ENCODE measurements at regions not wholly inside any gene's neighbourhood (a gene's known extent, or its start where the extent isn't known, plus 50 kb on each side); places are given as distances from the start of the nearest gene placed in this dataset.
"Not testable (repeated sequence)": the region's sequence is repeated elsewhere in the genome, so short reads cannot be mapped to it uniquely, and the experiment has no call there.

DNA sequence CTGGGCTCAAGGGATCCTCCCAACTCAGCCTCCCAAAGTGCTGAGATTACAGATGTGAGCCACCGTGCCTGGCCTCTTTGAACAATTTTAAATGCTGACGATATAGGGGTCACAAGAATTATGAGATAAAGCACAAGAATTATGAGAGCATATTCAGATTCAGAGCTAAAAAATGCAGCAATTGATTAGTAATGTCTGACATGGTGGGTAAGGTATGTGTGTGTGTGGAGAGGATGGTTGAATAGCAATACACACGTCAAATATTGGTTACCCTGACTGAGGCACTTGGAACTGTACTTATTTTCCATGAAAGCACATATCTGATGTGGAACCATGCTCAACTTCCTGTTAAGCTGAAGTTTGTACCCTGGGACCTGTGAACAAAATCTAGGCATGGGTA lies 115.6 kb downstream of the EOMES start:
- H3K36me3 ChIP-seq (ENCODE audit: insufficient read depth) = no peaks in the 10 kb centered on the region
- H3K27ac ChIP-seq = no peak overlapping the region
- no peaks in the 10 kb centered on the region for H3K27me3 ChIP-seq (ENCODE audit: insufficient read depth, low read depth)
- H4K20me1 ChIP-seq (ENCODE audit: insufficient read depth) = no peaks in the 10 kb centered on the region
- H3K4me2 ChIP-seq = no peak overlapping the region
- no peak overlapping the region for H3K9ac ChIP-seq
- H3K4me1 ChIP-seq (ENCODE audit: low read depth, poor library complexity, severe bottlenecking) = no peaks in the 10 kb centered on the region
- H3K79me2 ChIP-seq (ENCODE audit: insufficient read depth, low read depth) = no peaks in the 10 kb centered on the region
- H3K4me3 ChIP-seq (IDR thresholded peaks at IDR 0.05; ENCODE audit: insufficient read depth, low read depth, low read length) = no peak overlapping the region
- no peak overlapping the region for H2AFZ ChIP-seq (ENCODE audit: low read depth)
- TF ChIP-seq, protein P1, sequence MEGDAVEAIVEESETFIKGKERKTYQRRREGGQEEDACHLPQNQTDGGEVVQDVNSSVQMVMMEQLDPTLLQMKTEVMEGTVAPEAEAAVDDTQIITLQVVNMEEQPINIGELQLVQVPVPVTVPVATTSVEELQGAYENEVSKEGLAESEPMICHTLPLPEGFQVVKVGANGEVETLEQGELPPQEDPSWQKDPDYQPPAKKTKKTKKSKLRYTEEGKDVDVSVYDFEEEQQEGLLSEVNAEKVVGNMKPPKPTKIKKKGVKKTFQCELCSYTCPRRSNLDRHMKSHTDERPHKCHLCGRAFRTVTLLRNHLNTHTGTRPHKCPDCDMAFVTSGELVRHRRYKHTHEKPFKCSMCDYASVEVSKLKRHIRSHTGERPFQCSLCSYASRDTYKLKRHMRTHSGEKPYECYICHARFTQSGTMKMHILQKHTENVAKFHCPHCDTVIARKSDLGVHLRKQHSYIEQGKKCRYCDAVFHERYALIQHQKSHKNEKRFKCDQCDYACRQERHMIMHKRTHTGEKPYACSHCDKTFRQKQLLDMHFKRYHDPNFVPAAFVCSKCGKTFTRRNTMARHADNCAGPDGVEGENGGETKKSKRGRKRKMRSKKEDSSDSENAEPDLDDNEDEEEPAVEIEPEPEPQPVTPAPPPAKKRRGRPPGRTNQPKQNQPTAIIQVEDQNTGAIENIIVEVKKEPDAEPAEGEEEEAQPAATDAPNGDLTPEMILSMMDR (conservative IDR thresholded peaks at IDR 0.05; ENCODE audit: low read depth, low read length) = no peak

DNA sequence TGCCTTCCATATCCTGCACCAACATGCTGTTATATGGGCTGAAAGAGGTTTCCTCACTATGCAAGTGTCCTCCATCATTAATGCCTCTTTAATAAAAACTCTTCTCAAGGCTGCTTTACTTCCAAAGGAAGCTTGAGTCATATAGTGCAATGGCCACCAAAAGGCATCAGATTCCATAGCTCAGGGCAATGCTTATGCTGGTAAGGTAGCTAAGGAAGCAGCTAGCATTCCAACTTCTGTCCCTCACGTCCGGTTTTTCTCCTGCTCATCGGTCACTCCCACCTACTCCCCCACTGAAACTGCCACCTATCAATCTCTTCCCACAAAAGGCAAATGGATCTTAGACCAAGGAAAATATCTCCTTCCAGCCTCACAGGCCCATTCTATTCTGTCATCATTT lies 117.1 kb upstream of the SLC4A7 start:
- H3K9ac ChIP-seq; H3K4me2 ChIP-seq; H3K4me1 ChIP-seq (ENCODE audit: low read depth, poor library complexity, severe bottlenecking); H3K36me3 ChIP-seq (ENCODE audit: insufficient read depth); H4K20me1 ChIP-seq (ENCODE audit: insufficient read depth); H3K27ac ChIP-seq; H2AFZ ChIP-seq (ENCODE audit: low read depth); H3K27me3 ChIP-seq (ENCODE audit: insufficient read depth, low read depth); H3K79me2 ChIP-seq (ENCODE audit: insufficient read depth, low read depth); H3K4me3 ChIP-seq (IDR thresholded peaks at IDR 0.05; ENCODE audit: insufficient read depth, low read depth, low read length): not testable (repeated sequence)

DNA sequence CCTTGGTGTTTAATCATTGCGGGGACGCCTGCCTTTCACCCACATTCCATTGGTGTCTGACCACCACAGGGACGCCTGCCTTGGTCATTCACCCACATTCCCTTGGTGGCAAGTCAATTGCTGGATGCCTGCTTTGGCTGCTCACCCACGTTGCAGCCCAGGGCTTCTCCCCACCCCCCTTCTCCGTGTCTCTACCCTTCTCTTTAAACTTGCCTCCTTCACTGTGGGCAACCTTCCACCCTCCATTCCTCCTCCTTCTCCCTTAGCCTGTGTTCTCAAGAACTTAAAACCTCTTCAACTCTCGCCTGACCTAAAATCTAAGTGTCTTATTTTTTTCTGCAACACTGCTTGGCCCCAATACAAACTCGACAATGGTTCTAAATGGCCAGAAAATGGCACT lies 115.6 kb upstream of the SLC4A7 start:
- not testable (repeated sequence) for H3K9ac ChIP-seq; H4K20me1 ChIP-seq (ENCODE audit: insufficient read depth); H3K27me3 ChIP-seq (ENCODE audit: insufficient read depth, low read depth); H3K4me3 ChIP-seq (IDR thresholded peaks at IDR 0.05; ENCODE audit: insufficient read depth, low read depth, low read length); H2AFZ ChIP-seq (ENCODE audit: low read depth); H3K4me1 ChIP-seq (ENCODE audit: low read depth, poor library complexity, severe bottlenecking); H3K27ac ChIP-seq; H3K79me2 ChIP-seq (ENCODE audit: insufficient read depth, low read depth); H3K4me2 ChIP-seq; H3K36me3 ChIP-seq (ENCODE audit: insufficient read depth)

DNA sequence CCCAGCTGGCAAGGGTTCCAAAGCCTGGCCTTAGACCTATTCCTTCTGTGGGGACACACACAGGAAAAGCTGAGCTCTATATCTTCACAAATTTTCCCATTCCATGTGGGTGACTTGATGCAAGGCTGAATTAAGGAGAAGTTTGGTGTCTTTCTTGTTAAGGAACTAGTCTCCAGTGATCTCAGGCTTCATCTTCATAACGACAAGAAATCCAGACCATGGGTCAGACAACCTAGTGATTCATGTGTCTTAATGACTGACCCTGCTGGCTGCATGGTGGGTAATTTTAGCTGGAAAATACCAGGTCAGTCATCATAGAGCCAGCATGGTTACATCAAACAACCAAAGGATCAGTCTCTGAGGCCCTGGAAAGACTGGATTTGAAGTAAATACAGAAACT lies 112.7 kb upstream of the SLC4A7 start:
- Histone ChIP-seq H4K20me1 (ENCODE audit: insufficient read depth) (no peaks in the 10 kb centered on the region), H3K36me3 (ENCODE audit: insufficient read depth) (no peaks in the 10 kb centered on the region), H3K27ac (no peak overlapping the region), H3K9ac (no peak overlapping the region), H3K4me2 (no peak overlapping the region), H3K4me1 (ENCODE audit: low read depth, poor library complexity, severe bottlenecking) (no peaks in the 10 kb centered on the region), H3K79me2 (ENCODE audit: insufficient read depth, low read depth) (no peaks in the 10 kb centered on the region), H2AFZ (ENCODE audit: low read depth) (no peak overlapping the region), H3K27me3 (ENCODE audit: insufficient read depth, low read depth) (no peaks in the 10 kb centered on the region), H3K4me3 (IDR thresholded peaks at IDR 0.05; ENCODE audit: insufficient read depth, low read depth, low read length) (no peak overlapping the region)
- TF ChIP-seq, protein P1 (conservative IDR thresholded peaks at IDR 0.05; ENCODE audit: low read depth, low read length) = no peak

DNA sequence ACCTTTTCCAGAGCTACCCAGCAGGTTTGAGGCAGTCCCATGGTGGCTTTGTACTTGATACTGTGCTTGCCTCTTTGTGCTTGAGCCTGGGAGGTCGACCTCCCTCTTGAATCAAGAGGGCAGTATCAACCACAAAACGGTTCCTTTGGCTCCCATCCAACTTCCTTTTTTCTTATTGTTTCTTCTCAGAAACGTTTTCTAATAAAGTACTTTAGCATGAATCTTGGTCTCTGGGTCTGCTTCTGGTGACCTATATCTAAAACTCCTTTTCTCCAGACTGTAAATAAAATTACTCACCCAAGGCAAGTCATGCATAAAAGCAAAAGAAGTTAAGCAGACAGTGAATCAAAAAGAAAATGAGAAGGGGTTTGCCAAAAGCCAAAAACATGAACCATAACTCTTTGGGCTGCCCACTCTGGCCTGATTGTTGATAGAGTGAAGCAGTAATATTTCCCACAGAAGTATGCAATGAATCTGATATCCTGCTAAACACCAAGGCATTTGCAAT lies 112.2 kb upstream of the SLC4A7 start:
- Histone ChIP-seq H3K9ac (no peak overlapping the region), H3K36me3 (ENCODE audit: insufficient read depth) (no peaks in the 10 kb centered on the region), H3K4me2 (no peak overlapping the region), H3K4me3 (IDR thresholded peaks at IDR 0.05; ENCODE audit: insufficient read depth, low read depth, low read length) (no peak overlapping the region), H3K79me2 (ENCODE audit: insufficient read depth, low read depth) (no peaks in the 10 kb centered on the region), H3K4me1 (ENCODE audit: low read depth, poor library complexity, severe bottlenecking) (no peaks in the 10 kb centered on the region), H4K20me1 (ENCODE audit: insufficient read depth) (no peaks in the 10 kb centered on the region), H2AFZ (ENCODE audit: low read depth) (no peak overlapping the region), H3K27ac (no peak overlapping the region), H3K27me3 (ENCODE audit: insufficient read depth, low read depth) (no peaks in the 10 kb centered on the region)
- TF ChIP-seq, protein P1 (conservative IDR thresholded peaks at IDR 0.05; ENCODE audit: low read depth, low read length) = no peak

All from KMS-11 (cell line).